C4-2B (cell line): ENCODE measurements at regions not wholly inside any gene's neighbourhood (a gene's known extent, or its start where the extent isn't known, plus 50 kb on each side); places are given as distances from the start of the nearest gene placed in this dataset.

Experiments
- CTCF ChIP-seq: fragments of 450-650 bp; conservative IDR thresholded peaks from 2 replicates; pipeline ENCODE4 v1.5.1; 2017; ENCODE audit warnings: mild to moderate bottlenecking
- ZFX ChIP-seq: fragments of 450-650 bp; IDR thresholded peaks from 2 replicates; pipeline ENCODE4 v1.6.1; 2017

- TF ChIP-seq CTCF: no peak
- TF ChIP-seq ZFX: no peak
Measured at GRCh38 chrX:39614680-39614998, 483.1 kb downstream of the BCOR start.
